Gastroesophageal sphincter (tissue), 3 donors: ENCODE measurements at regions not wholly inside any gene's neighbourhood (a gene's known extent, or its start where the extent isn't known, plus 50 kb on each side); places are given as distances from the start of the nearest gene placed in this dataset.

Experiments
- CTCF ChIP-seq, 4 experiments: fragments of 200-600 bp in 2 of 4; fragments of 450-650 bp in 2 of 4; sonication (generic) in 1 of 4; IDR thresholded peaks; one replicate each; pipeline ENCODE4 v1.5.1; 2017 to 2019; ENCODE audit warnings: antibody characterized with exemption in 4 of 4, mild to moderate bottlenecking in 2 of 4, moderate library complexity in 2 of 4
- EP300 ChIP-seq: sonication (generic); formaldehyde crosslinking; IDR thresholded peaks from one replicate; pipeline ENCODE4 v1.6.1; 2017; ENCODE audit warnings: antibody characterized with exemption, mild to moderate bottlenecking
- POLR2A ChIP-seq, 2 donors: fragments of 450-650 bp; IDR thresholded peaks; one replicate each; pipeline ENCODE4 v1.6.1; 2017; ENCODE audit warnings: antibody characterized with exemption in 2 of 2, mild to moderate bottlenecking in 2 of 2, moderate library complexity in 1 of 2

GRCh38 chr2:153291718-153292117 is 186.8 kb downstream of the RPRM start:
- no peak for TF ChIP-seq EP300
- no peak for TF ChIP-seq CTCF (IDR thresholded peaks at IDR 0.05)
- no peak for TF ChIP-seq POLR2A (IDR thresholded peaks at IDR 0.05)
